ENCODE measurements at regions not wholly inside any gene's neighbourhood (a gene's known extent, or its start where the extent isn't known, plus 50 kb on each side); places are given as distances from the start of the nearest gene placed in this dataset.
"Not testable (repeated sequence)": the region's sequence is repeated elsewhere in the genome, so short reads cannot be mapped to it uniquely, and the experiment has no call there.

- TF ChIP-seq CTCF (IDR thresholded peaks at IDR 0.05); NR1H2 (CRISPR knock-in tag; IDR thresholded peaks at IDR 0.05); ZBTB21 (CRISPR knock-in tag; IDR thresholded peaks at IDR 0.05; ENCODE audit: borderline replicate concordance); TEAD4 (CRISPR knock-in tag; IDR thresholded peaks at IDR 0.05); OVOL2 (CRISPR knock-in tag; IDR thresholded peaks at IDR 0.05; ENCODE audit: borderline replicate concordance): not testable (repeated sequence)
- TF ChIP-seq, protein P1, sequence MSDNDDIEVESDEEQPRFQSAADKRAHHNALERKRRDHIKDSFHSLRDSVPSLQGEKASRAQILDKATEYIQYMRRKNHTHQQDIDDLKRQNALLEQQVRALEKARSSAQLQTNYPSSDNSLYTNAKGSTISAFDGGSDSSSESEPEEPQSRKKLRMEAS (CRISPR knock-in tag; IDR thresholded peaks at IDR 0.05), result not testable (repeated sequence)
- TF ChIP-seq, protein P2, sequence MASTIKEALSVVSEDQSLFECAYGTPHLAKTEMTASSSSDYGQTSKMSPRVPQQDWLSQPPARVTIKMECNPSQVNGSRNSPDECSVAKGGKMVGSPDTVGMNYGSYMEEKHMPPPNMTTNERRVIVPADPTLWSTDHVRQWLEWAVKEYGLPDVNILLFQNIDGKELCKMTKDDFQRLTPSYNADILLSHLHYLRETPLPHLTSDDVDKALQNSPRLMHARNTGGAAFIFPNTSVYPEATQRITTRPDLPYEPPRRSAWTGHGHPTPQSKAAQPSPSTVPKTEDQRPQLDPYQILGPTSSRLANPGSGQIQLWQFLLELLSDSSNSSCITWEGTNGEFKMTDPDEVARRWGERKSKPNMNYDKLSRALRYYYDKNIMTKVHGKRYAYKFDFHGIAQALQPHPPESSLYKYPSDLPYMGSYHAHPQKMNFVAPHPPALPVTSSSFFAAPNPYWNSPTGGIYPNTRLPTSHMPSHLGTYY (CRISPR knock-in tag; IDR thresholded peaks at IDR 0.05), result not testable (repeated sequence)
- TF ChIP-seq, protein P3, sequence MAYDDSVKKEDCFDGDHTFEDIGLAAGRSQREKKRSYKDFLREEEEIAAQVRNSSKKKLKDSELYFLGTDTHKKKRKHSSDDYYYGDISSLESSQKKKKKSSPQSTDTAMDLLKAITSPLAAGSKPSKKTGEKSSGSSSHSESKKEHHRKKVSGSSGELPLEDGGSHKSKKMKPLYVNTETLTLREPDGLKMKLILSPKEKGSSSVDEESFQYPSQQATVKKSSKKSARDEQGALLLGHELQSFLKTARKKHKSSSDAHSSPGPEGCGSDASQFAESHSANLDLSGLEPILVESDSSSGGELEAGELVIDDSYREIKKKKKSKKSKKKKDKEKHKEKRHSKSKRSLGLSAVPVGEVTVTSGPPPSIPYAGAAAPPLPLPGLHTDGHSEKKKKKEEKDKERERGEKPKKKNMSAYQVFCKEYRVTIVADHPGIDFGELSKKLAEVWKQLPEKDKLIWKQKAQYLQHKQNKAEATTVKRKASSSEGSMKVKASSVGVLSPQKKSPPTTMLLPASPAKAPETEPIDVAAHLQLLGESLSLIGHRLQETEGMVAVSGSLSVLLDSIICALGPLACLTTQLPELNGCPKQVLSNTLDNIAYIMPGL (CRISPR knock-in tag; IDR thresholded peaks at IDR 0.05), result not testable (repeated sequence)
- TF ChIP-seq, protein P4, sequence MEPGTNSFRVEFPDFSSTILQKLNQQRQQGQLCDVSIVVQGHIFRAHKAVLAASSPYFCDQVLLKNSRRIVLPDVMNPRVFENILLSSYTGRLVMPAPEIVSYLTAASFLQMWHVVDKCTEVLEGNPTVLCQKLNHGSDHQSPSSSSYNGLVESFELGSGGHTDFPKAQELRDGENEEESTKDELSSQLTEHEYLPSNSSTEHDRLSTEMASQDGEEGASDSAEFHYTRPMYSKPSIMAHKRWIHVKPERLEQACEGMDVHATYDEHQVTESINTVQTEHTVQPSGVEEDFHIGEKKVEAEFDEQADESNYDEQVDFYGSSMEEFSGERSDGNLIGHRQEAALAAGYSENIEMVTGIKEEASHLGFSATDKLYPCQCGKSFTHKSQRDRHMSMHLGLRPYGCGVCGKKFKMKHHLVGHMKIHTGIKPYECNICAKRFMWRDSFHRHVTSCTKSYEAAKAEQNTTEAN (CRISPR knock-in tag; IDR thresholded peaks at IDR 0.05), result not testable (repeated sequence)
Observed at GRCh38 chr17:20668868-20669267, 89.3 kb downstream of the CDRT15L2 start.
